Effector memory CD4-positive, alpha-beta T cell (primary cell): ENCODE measurements at regions not wholly inside any gene's neighbourhood (a gene's known extent, or its start where the extent isn't known, plus 50 kb on each side); places are given as distances from the start of the nearest gene placed in this dataset.

Experiments
- DNase-seq, 3 donors: peaks; one replicate each; pipeline ENCODE4 v3.0.0-alpha.2; 2020
- H3K27ac ChIP-seq: 2 replicates; pipeline ENCODE4 v1.7.0; 2013; ENCODE audit warnings: mild to moderate bottlenecking, low read length, moderate library complexity; ENCODE audit not compliant: insufficient read depth, poor library complexity, severe bottlenecking
- H3K27me3 ChIP-seq: replicated peaks from 2 replicates; pipeline ENCODE4 v1.7.0; 2013; ENCODE audit warnings: mild to moderate bottlenecking, low read length; ENCODE audit not compliant: insufficient read depth, control insufficient read depth, poor library complexity, severe bottlenecking
- H3K36me3 ChIP-seq: 2 replicates; pipeline ENCODE4 v1.7.0; 2013; ENCODE audit warnings: mild to moderate bottlenecking, low read length, moderate library complexity; ENCODE audit not compliant: control insufficient read depth, insufficient read depth
- H3K4me1 ChIP-seq: 2 replicates; pipeline ENCODE4 v1.7.0; 2013; ENCODE audit warnings: low read length, mild to moderate bottlenecking; ENCODE audit not compliant: control insufficient read depth, insufficient read depth, poor library complexity, severe bottlenecking
- H3K4me3 ChIP-seq: 2 replicates; pipeline ENCODE4 v1.7.0; 2013; ENCODE audit warnings: low read length, low read depth, mild to moderate bottlenecking; ENCODE audit not compliant: insufficient read depth, poor library complexity, severe bottlenecking
- H3K9me3 ChIP-seq: 2 replicates; pipeline ENCODE4 v1.7.0; 2013; ENCODE audit warnings: mild to moderate bottlenecking, low read length, moderate library complexity; ENCODE audit not compliant: control insufficient read depth

- H3K9me3 ChIP-seq: no peaks in the 10 kb centered on the region
- no peaks in the 10 kb centered on the region for H3K36me3 ChIP-seq
- no peak overlapping the region for H3K27ac ChIP-seq
- DNase-seq: no peak
- H3K4me3 ChIP-seq: no peak overlapping the region
- H3K4me1 ChIP-seq: no peaks in the 10 kb centered on the region
- no peaks in the 10 kb centered on the region for H3K27me3 ChIP-seq
Observed at GRCh38 chr3:194042927-194043326, 93.0 kb upstream of the HES1 start.

- Histone ChIP-seq H3K36me3 (no peaks in the 10 kb centered on the region), H3K27me3 (no peaks in the 10 kb centered on the region), H3K27ac (no peak overlapping the region), H3K9me3 (no peaks in the 10 kb centered on the region), H3K4me1 (no peaks in the 10 kb centered on the region), H3K4me3 (no peak overlapping the region)
- DNase-seq: no peak
Observed at GRCh38 chr3:194043516-194043915, 92.4 kb upstream of the HES1 start.

GRCh38 chr3:194045289-194045688 lies 90.7 kb upstream of the HES1 start:
- DNase-seq: no peak
- H3K4me3 ChIP-seq: no peak overlapping the region
- H3K27me3 ChIP-seq: no peaks in the 10 kb centered on the region
- no peaks in the 10 kb centered on the region for H3K36me3 ChIP-seq
- H3K9me3 ChIP-seq: no peaks in the 10 kb centered on the region
- no peak overlapping the region for H3K27ac ChIP-seq
- H3K4me1 ChIP-seq: no peaks in the 10 kb centered on the region

GRCh38 chr3:194045919-194046318 lies 90.0 kb upstream of the HES1 start:
- no peak for DNase-seq
- no peak overlapping the region for H3K27ac ChIP-seq
- H3K9me3 ChIP-seq: no peaks in the 10 kb centered on the region
- H3K4me3 ChIP-seq: no peak overlapping the region
- H3K27me3 ChIP-seq: no peaks in the 10 kb centered on the region
- no peaks in the 10 kb centered on the region for H3K4me1 ChIP-seq
- no peaks in the 10 kb centered on the region for H3K36me3 ChIP-seq

- DNase-seq: no peak
- Histone ChIP-seq H3K4me1 (no peaks in the 10 kb centered on the region), H3K36me3 (no peaks in the 10 kb centered on the region), H3K4me3 (no peak overlapping the region), H3K9me3 (peaks cover 5% of the 10 kb centered on the region), H3K27me3 (no peaks in the 10 kb centered on the region), H3K27ac (no peak overlapping the region)
Observed at GRCh38 chr3:194046531-194046930, 89.4 kb upstream of the HES1 start.

- DNase-seq: no peak
- H3K9me3 ChIP-seq: peaks cover 5% of the 10 kb centered on the region
- H3K4me3 ChIP-seq: no peak overlapping the region
- no peaks in the 10 kb centered on the region for H3K4me1 ChIP-seq
- no peak overlapping the region for H3K27ac ChIP-seq
- H3K27me3 ChIP-seq: no peaks in the 10 kb centered on the region
- no peaks in the 10 kb centered on the region for H3K36me3 ChIP-seq
Observed at GRCh38 chr3:194046995-194047645, 88.8 kb upstream of the HES1 start.

- Histone ChIP-seq H3K27ac (no peak overlapping the region), H3K27me3 (no peaks in the 10 kb centered on the region), H3K4me3 (no peak overlapping the region), H3K36me3 (no peaks in the 10 kb centered on the region), H3K4me1 (no peaks in the 10 kb centered on the region), H3K9me3 (peaks cover 5% of the 10 kb centered on the region)
- DNase-seq: no peak
Observed at GRCh38 chr3:194049394-194049793, 86.6 kb upstream of the HES1 start.

- Histone ChIP-seq H3K4me3 (no peak overlapping the region), H3K4me1 (no peaks in the 10 kb centered on the region), H3K27me3 (no peaks in the 10 kb centered on the region), H3K9me3 (peaks cover 5% of the 10 kb centered on the region), H3K36me3 (no peaks in the 10 kb centered on the region), H3K27ac (no peak overlapping the region)
- no peak for DNase-seq
Observed at GRCh38 chr3:194050782-194051320, 85.1 kb upstream of the HES1 start.

GRCh38 chr3:194051366-194052149 lies 84.4 kb upstream of the HES1 start:
- peaks cover 5% of the 10 kb centered on the region for H3K9me3 ChIP-seq
- H3K36me3 ChIP-seq: no peaks in the 10 kb centered on the region
- no peak for DNase-seq
- no peaks in the 10 kb centered on the region for H3K4me1 ChIP-seq
- H3K27ac ChIP-seq: no peak overlapping the region
- no peaks in the 10 kb centered on the region for H3K27me3 ChIP-seq
- H3K4me3 ChIP-seq: no peak overlapping the region

- H3K27ac ChIP-seq: no peak overlapping the region
- no peak for DNase-seq
- no peaks in the 10 kb centered on the region for H3K36me3 ChIP-seq
- peaks cover 6% of the 10 kb centered on the region for H3K27me3 ChIP-seq
- H3K4me3 ChIP-seq: no peak overlapping the region
- peaks cover 5% of the 10 kb centered on the region for H3K9me3 ChIP-seq
- H3K4me1 ChIP-seq: peaks cover 3% of the 10 kb centered on the region
Observed at GRCh38 chr3:194053136-194053535, 82.8 kb upstream of the HES1 start.
